Fibroblast of lung (primary cell): ENCODE measurements at regions not wholly inside any gene's neighbourhood (a gene's known extent, or its start where the extent isn't known, plus 50 kb on each side); places are given as distances from the start of the nearest gene placed in this dataset.

ENCODE experiments used
- CTCF ChIP-seq, 2 donors: IDR thresholded peaks in 1 of 2; conservative IDR thresholded peaks in 1 of 2; 1 replicate in 1 of 2; 2 replicates in 1 of 2; pipeline ENCODE4 v1.5.1; 2011 to 2012; ENCODE audit warnings: low read length in 2 of 2, control low read depth in 1 of 2, inconsistent platforms in 1 of 2, low read depth in 1 of 2, mild to moderate bottlenecking in 1 of 2
- EZH2 ChIP-seq: IDR thresholded peaks from 2 replicates; pipeline ENCODE4 v1.5.1; 2012; ENCODE audit warnings: low read length, control low read depth, mild to moderate bottlenecking; ENCODE audit errors: missing control alignments

GRCh38 chr5:120926471-120926870 lies 462.4 kb downstream of the PRR16 start:
- TF ChIP-seq EZH2: no peak
- TF ChIP-seq CTCF (conservative IDR thresholded peaks at IDR 0.05 in 1 of 2, IDR thresholded peaks at IDR 0.05 in 1 of 2; ENCODE audit: low read depth in 1 of 2, low read length in 2 of 2): no peak
